WTC11 (cell line): ENCODE measurements at regions not wholly inside any gene's neighbourhood (a gene's known extent, or its start where the extent isn't known, plus 50 kb on each side); places are given as distances from the start of the nearest gene placed in this dataset.

Source experiments
- ATAC-seq: fragments of 200-7000 bp; cut with Tn5 transposase; 2 replicates; pipeline ENCODE4 v1.10.0; 2021; ENCODE audit warnings: mild to moderate bottlenecking, moderate library complexity
- CTCF ChIA-PET: fragments of 300-600 bp; sonication (Branson Sonifier 250); formaldehyde crosslinking; loops from one replicate; lab custom pipeline; 2021; ENCODE audit warnings: antibody characterized with exemption; lab: Charles Lee
- POLR2A ChIA-PET: fragments of 350-600 bp; sonication (Branson Sonifier 250); formaldehyde crosslinking; loops from one replicate; lab custom pipeline; 2021; ENCODE audit warnings: antibody characterized with exemption; lab: Charles Lee
- DNase-seq: peaks from one replicate; pipeline ENCODE4 v3.0.0; 2021; ENCODE audit warnings: low spot score
- H3K27ac Mint-ChIP-seq: 2 replicates; pipeline ENCODE4 v1.8.0; 2021; ENCODE audit warnings: mixed read lengths
- H3K27me3 Mint-ChIP-seq: 2 replicates; pipeline ENCODE4 v1.8.0; 2021; ENCODE audit warnings: low read depth, mild to moderate bottlenecking, moderate library complexity, mixed read lengths
- H3K36me3 Mint-ChIP-seq: 2 replicates; pipeline ENCODE4 v1.8.0; 2021; ENCODE audit warnings: mixed read lengths
- H3K4me1 Mint-ChIP-seq: 2 replicates; pipeline ENCODE4 v1.8.0; 2022; ENCODE audit warnings: mixed read lengths
- H3K4me3 Mint-ChIP-seq: 2 replicates; pipeline ENCODE4 v1.8.0; 2021; ENCODE audit warnings: mild to moderate bottlenecking, moderate library complexity, mixed read lengths
- H3K9me3 Mint-ChIP-seq: 2 replicates; pipeline ENCODE4 v1.8.0; 2021; ENCODE audit warnings: mixed read lengths
- AR ChIP-seq: fragments of 250-450 bp; sonication (Bioruptor Pico); IDR thresholded peaks from 2 replicates; pipeline ENCODE4 v1.9.0; 2021; ENCODE audit warnings: mild to moderate bottlenecking
- ATF6 ChIP-seq: sonication (generic); formaldehyde crosslinking; IDR thresholded peaks from 2 replicates; pipeline ENCODE4 v1.8.1; 2023; ENCODE audit warnings: mild to moderate bottlenecking, missing genetic modification reagents
- CDX4 ChIP-seq: fragments of 250-450 bp; sonication (Bioruptor Pico); IDR thresholded peaks from 2 replicates; pipeline ENCODE4 v1.9.0; 2021; ENCODE audit warnings: moderate library complexity, mild to moderate bottlenecking, inconsistent platforms, borderline replicate concordance
- E2F5 ChIP-seq: sonication (generic); formaldehyde crosslinking; IDR thresholded peaks from 2 replicates; pipeline ENCODE4 v1.8.1; 2022; ENCODE audit warnings: mild to moderate bottlenecking, moderate library complexity, missing genetic modification reagents
- ELF4 ChIP-seq: sonication (generic); formaldehyde crosslinking; IDR thresholded peaks from 2 replicates; pipeline ENCODE4 v1.8.1; 2022; ENCODE audit warnings: low read depth, mild to moderate bottlenecking, moderate library complexity, missing genetic modification reagents
- FOXJ3 ChIP-seq: sonication (generic); formaldehyde crosslinking; IDR thresholded peaks from 2 replicates; pipeline ENCODE4 v1.9.0; 2021; ENCODE audit warnings: missing genetic modification reagents, mild to moderate bottlenecking, borderline replicate concordance
- FOXK1 ChIP-seq: sonication (generic); formaldehyde crosslinking; IDR thresholded peaks from 2 replicates; pipeline ENCODE4 v1.8.0; 2022; ENCODE audit warnings: mild to moderate bottlenecking, moderate library complexity, missing genetic modification reagents
- HMGA2 ChIP-seq: fragments of 250-450 bp; sonication (Bioruptor Pico); IDR thresholded peaks from 2 replicates; pipeline ENCODE4 v1.4.0; 2021; ENCODE audit warnings: mild to moderate bottlenecking, moderate library complexity
- NFATC4 ChIP-seq: fragments of 250-450 bp; sonication (Bioruptor Pico); IDR thresholded peaks from 2 replicates; pipeline ENCODE4 v1.9.0; 2021; ENCODE audit warnings: mild to moderate bottlenecking
- OVOL2 ChIP-seq: fragments of 250-450 bp; sonication (Bioruptor Pico); IDR thresholded peaks from 2 replicates; pipeline ENCODE4 v1.9.0; 2021; ENCODE audit warnings: mild to moderate bottlenecking, borderline replicate concordance
- RELA ChIP-seq: sonication (generic); formaldehyde crosslinking; IDR thresholded peaks from 2 replicates; pipeline ENCODE4 v1.8.1; 2022; ENCODE audit warnings: missing genetic modification reagents, mild to moderate bottlenecking, borderline replicate concordance
- RORB ChIP-seq: fragments of 250-450 bp; sonication (Bioruptor Pico); IDR thresholded peaks from 2 replicates; pipeline ENCODE4 v1.9.0; 2021; ENCODE audit warnings: mild to moderate bottlenecking
- SP1 ChIP-seq: sonication (generic); formaldehyde crosslinking; conservative IDR thresholded peaks from 2 replicates; pipeline ENCODE4 v1.8.1; 2022; ENCODE audit warnings: missing genetic modification reagents
- TEAD4 ChIP-seq: sonication (generic); formaldehyde crosslinking; IDR thresholded peaks from 2 replicates; pipeline ENCODE4 v1.8.0; 2022; ENCODE audit warnings: mild to moderate bottlenecking, missing genetic modification reagents
- ZNF138 ChIP-seq: sonication (generic); formaldehyde crosslinking; conservative IDR thresholded peaks from 2 replicates; pipeline ENCODE4 v1.8.1; 2022; ENCODE audit warnings: mild to moderate bottlenecking, moderate library complexity, missing genetic modification reagents
- ZNF219 ChIP-seq: sonication (generic); formaldehyde crosslinking; IDR thresholded peaks from 2 replicates; pipeline ENCODE4 v1.8.0; 2023; ENCODE audit warnings: missing genetic modification reagents, mild to moderate bottlenecking, borderline replicate concordance
- ZNF671 ChIP-seq: fragments of 250-450 bp; sonication (Bioruptor Pico); IDR thresholded peaks from 2 replicates; pipeline ENCODE4 v1.8.0; 2021; ENCODE audit warnings: mild to moderate bottlenecking
- ZSCAN18 ChIP-seq: fragments of 250-450 bp; sonication (Bioruptor Pico); IDR thresholded peaks from 2 replicates; pipeline ENCODE4 v2.1.2; 2022; ENCODE audit warnings: mild to moderate bottlenecking, moderate library complexity
- TF ChIP-seq, protein P1 (sequence below): fragments of 250-450 bp; sonication (Bioruptor Pico); IDR thresholded peaks from 2 replicates; pipeline ENCODE4 v1.8.0; 2021; ENCODE audit warnings: mild to moderate bottlenecking

DNA sequence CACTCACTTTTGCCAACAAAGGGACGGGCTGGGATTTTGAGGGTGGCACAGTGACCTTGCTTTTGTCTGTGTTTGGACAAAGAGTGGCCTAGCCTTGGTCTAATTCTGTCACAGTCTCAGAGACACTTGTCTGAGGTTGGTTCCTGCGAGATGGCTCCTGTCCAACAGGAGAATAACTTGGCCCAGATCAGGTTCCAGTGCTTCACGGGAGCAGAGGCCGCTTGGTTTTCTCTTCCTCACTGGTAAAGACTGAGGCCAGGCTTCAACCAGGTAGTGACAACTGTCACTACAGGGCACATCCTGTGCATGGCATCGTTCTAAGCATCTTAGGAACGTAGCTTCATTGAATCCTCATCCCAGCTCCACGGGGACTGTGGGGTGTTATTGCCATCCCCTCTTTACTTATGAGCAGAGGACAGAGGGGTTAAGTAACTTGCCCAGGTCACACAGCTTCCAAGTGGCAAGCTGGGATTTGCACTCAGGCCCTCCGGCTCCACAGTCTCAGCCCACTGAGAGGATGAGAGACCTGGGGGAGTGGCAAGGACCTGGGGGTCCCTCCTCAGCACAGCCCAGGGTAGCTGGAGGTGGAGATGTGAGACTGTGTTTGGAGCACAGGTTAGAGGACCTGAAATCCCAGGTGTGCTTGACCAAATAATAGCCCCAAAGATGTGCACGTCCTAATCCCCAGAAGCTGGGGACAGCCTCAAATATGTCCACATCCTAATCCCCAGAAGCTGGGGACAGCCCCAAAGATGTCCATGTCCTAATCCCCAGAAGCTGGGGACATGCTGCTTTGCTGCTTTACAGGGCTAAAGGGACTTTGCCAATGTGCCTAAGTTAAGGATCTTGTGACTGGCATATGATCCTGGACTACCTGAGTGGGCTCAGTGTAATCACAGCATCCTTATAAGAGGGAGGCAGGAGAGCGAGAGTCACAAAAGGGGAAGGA lies 179.2 kb upstream of the RTL1 start:
- CTCF ChIA-PET, result interaction anchor here (0.8 kb wide), 1 partner anchor 9 kb away, joined by 3 read pairs; no protein-coding TSS in a partner anchor
- Mint-ChIP-seq H3K27ac (no peak overlapping the region), H3K9me3 (no peaks in the 10 kb centered on the region), H3K27me3 (peaks cover 17% of the 10 kb centered on the region), H3K4me3 (no peak overlapping the region), H3K4me1 (peaks cover 13% of the 10 kb centered on the region), H3K36me3 (no peaks in the 10 kb centered on the region)
- POLR2A ChIA-PET, result no interaction called here
- DNase-seq, result no peak
- no peak for TF ChIP-seq E2F5
- TF ChIP-seq, protein P1, sequence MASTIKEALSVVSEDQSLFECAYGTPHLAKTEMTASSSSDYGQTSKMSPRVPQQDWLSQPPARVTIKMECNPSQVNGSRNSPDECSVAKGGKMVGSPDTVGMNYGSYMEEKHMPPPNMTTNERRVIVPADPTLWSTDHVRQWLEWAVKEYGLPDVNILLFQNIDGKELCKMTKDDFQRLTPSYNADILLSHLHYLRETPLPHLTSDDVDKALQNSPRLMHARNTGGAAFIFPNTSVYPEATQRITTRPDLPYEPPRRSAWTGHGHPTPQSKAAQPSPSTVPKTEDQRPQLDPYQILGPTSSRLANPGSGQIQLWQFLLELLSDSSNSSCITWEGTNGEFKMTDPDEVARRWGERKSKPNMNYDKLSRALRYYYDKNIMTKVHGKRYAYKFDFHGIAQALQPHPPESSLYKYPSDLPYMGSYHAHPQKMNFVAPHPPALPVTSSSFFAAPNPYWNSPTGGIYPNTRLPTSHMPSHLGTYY (CRISPR knock-in tag), result no peak
- no peak for TF ChIP-seq CDX4 (CRISPR knock-in tag)
- TF ChIP-seq FOXK1 (CRISPR knock-in tag), result no peak
- no peak for TF ChIP-seq ZSCAN18 (CRISPR knock-in tag)
- no peak for TF ChIP-seq ATF6 (CRISPR knock-in tag)
- TF ChIP-seq OVOL2 (CRISPR knock-in tag), result no peak
- no peak for TF ChIP-seq RELA (CRISPR knock-in tag)
- no peak for TF ChIP-seq NFATC4 (CRISPR knock-in tag)
- no peak for TF ChIP-seq SP1 (CRISPR knock-in tag)
- no peak for TF ChIP-seq HMGA2 (CRISPR knock-in tag)
- no peak for TF ChIP-seq ELF4
- TF ChIP-seq ZNF138 (CRISPR knock-in tag), result no peak
- TF ChIP-seq ZNF671 (CRISPR knock-in tag), result no peak
- TF ChIP-seq FOXJ3 (CRISPR knock-in tag), result no peak
- no peak for TF ChIP-seq RORB
- no peak for TF ChIP-seq TEAD4 (CRISPR knock-in tag)
- TF ChIP-seq AR (CRISPR knock-in tag), result no peak
- no peak for TF ChIP-seq ZNF219 (CRISPR knock-in tag)
- ATAC-seq, result no peak
